H9 (cell line): ENCODE measurements at regions not wholly inside any gene's neighbourhood (a gene's known extent, or its start where the extent isn't known, plus 50 kb on each side); places are given as distances from the start of the nearest gene placed in this dataset.

Experiments
- DNase-seq: peaks from one replicate; pipeline ENCODE4 v3.0.0-alpha.2; 2017
- H2AFZ ChIP-seq: one replicate; pipeline ENCODE4 v1.6.1; 2013; ENCODE audit warnings: mild to moderate bottlenecking, low read length, control low read depth, moderate library complexity
- H2AK5ac ChIP-seq: 2 replicates; pipeline ENCODE4 v1.6.1; 2013; ENCODE audit warnings: low read length, control low read depth, mixed read lengths; ENCODE audit not compliant: insufficient read length
- H2BK120ac ChIP-seq: one replicate; pipeline ENCODE4 v1.6.1; 2013; ENCODE audit warnings: low read depth, mild to moderate bottlenecking, low read length, control low read depth, inconsistent platforms; ENCODE audit not compliant: poor library complexity, severe bottlenecking
- H2BK12ac ChIP-seq: 2 replicates; pipeline ENCODE4 v1.6.1; 2013; ENCODE audit warnings: low read length, control low read depth, mixed read lengths, low read depth; ENCODE audit not compliant: insufficient read length
- H2BK15ac ChIP-seq: 2 replicates; pipeline ENCODE4 v1.6.1; 2013; ENCODE audit warnings: low read depth, low read length, control low read depth
- H2BK20ac ChIP-seq: one replicate; pipeline ENCODE4 v1.6.1; 2013; ENCODE audit warnings: low read depth, mild to moderate bottlenecking, low read length, control low read depth, inconsistent platforms; ENCODE audit not compliant: poor library complexity, severe bottlenecking
- H2BK5ac ChIP-seq: 2 replicates; pipeline ENCODE4 v1.6.1; 2013; ENCODE audit warnings: low read length, control low read depth, mixed read lengths; ENCODE audit not compliant: insufficient read length
- H3K14ac ChIP-seq: 2 replicates; pipeline ENCODE4 v1.6.1; 2013; ENCODE audit warnings: low read length, control low read depth; ENCODE audit not compliant: insufficient read depth
- H3K18ac ChIP-seq: 2 replicates; pipeline ENCODE4 v1.6.1; 2013; ENCODE audit warnings: low read depth, mild to moderate bottlenecking, mixed read lengths, low read length, control low read depth; ENCODE audit not compliant: insufficient read length
- H3K23ac ChIP-seq: 2 replicates; pipeline ENCODE4 v1.6.1; 2013; ENCODE audit warnings: low read length, control low read depth, mixed read lengths, low read depth; ENCODE audit not compliant: insufficient read length
- H3K23me2 ChIP-seq: 2 replicates; pipeline ENCODE4 v1.6.1; 2013; ENCODE audit warnings: low read depth, mild to moderate bottlenecking, mixed read lengths, low read length, control low read depth; ENCODE audit not compliant: insufficient read length, poor library complexity, severe bottlenecking
- H3K27ac ChIP-seq: 2 replicates; pipeline ENCODE4 v1.5.1; 2013; ENCODE audit warnings: low read length, control low read depth, mixed read lengths, low read depth; ENCODE audit not compliant: insufficient read length
- H3K27me3 ChIP-seq: 2 replicates; pipeline ENCODE4 v1.6.1; 2013; ENCODE audit warnings: low read length, control low read depth, inconsistent platforms; ENCODE audit not compliant: insufficient read depth
- H3K4ac ChIP-seq: 2 replicates; pipeline ENCODE4 v1.6.1; 2013; ENCODE audit warnings: low read depth, mild to moderate bottlenecking, control low read depth, inconsistent platforms, low read length, moderate library complexity
- H3K4me1 ChIP-seq: 2 replicates; pipeline ENCODE4 v1.6.1; 2013; ENCODE audit warnings: low read length, control low read depth, inconsistent platforms; ENCODE audit not compliant: insufficient read depth
- H3K4me2 ChIP-seq: 2 replicates; pipeline ENCODE4 v1.6.1; 2013; ENCODE audit warnings: low read length, control low read depth, mixed read lengths; ENCODE audit not compliant: insufficient read length, insufficient read depth
- H3K56ac ChIP-seq: 2 replicates; pipeline ENCODE4 v1.6.1; 2013; ENCODE audit warnings: low read depth, mild to moderate bottlenecking, mixed read lengths, low read length, control low read depth; ENCODE audit not compliant: insufficient read length
- H3K79me1 ChIP-seq: 2 replicates; pipeline ENCODE4 v1.6.1; 2013; ENCODE audit warnings: low read depth, mild to moderate bottlenecking, moderate library complexity, low read length, control low read depth, inconsistent platforms; ENCODE audit not compliant: insufficient read depth, poor library complexity, severe bottlenecking
- H3K79me2 ChIP-seq: 2 replicates; pipeline ENCODE4 v1.6.1; 2013; ENCODE audit warnings: low read length, control low read depth, inconsistent platforms; ENCODE audit not compliant: insufficient read depth
- H3K9ac ChIP-seq: 2 replicates; pipeline ENCODE4 v1.6.1; 2013; ENCODE audit warnings: low read length, control low read depth, mixed read lengths; ENCODE audit not compliant: insufficient read length; ENCODE audit errors: extremely low read depth
- H3K9me3 ChIP-seq: one replicate; pipeline ENCODE4 v1.6.1; 2013; ENCODE audit warnings: low read depth, low read length, inconsistent platforms; ENCODE audit not compliant: control insufficient read depth
- H3T11ph ChIP-seq: one replicate; pipeline ENCODE4 v1.6.1; 2013; ENCODE audit warnings: mild to moderate bottlenecking, low read length, control low read depth, inconsistent platforms
- H4K20me1 ChIP-seq: one replicate; pipeline ENCODE4 v1.6.1; 2013; ENCODE audit not compliant: control insufficient read depth, insufficient read length, insufficient read depth
- H4K5ac ChIP-seq: 2 replicates; pipeline ENCODE4 v1.6.1; 2013; ENCODE audit warnings: low read depth, mild to moderate bottlenecking, mixed read lengths, low read length, control low read depth; ENCODE audit not compliant: insufficient read length
- H4K8ac ChIP-seq: replicated peaks from 2 replicates; pipeline ENCODE4 v1.6.1; 2013; ENCODE audit warnings: low read length, control low read depth, mixed read lengths, low read depth; ENCODE audit not compliant: insufficient read length
- H4K91ac ChIP-seq: 2 replicates; pipeline ENCODE4 v1.6.1; 2013; ENCODE audit warnings: low read depth, mild to moderate bottlenecking, moderate library complexity, mixed read lengths, low read length, control low read depth; ENCODE audit not compliant: insufficient read length
- H3K27ac Mint-ChIP-seq, 3 experiments: 2 replicates in 2 of 3; 3 replicates in 1 of 3; pipeline ENCODE4 v1.8.0; 2020 to 2021; ENCODE audit warnings: mixed read lengths in 3 of 3, mild to moderate bottlenecking in 1 of 3, moderate library complexity in 1 of 3
- H3K27me3 Mint-ChIP-seq: 2 replicates; pipeline ENCODE4 v1.8.0; 2021; ENCODE audit warnings: low read depth, mild to moderate bottlenecking, moderate library complexity, mixed read lengths
- H3K36me3 Mint-ChIP-seq, 3 experiments: 2 replicates in 2 of 3; 3 replicates in 1 of 3; pipeline ENCODE4 v1.8.0; 2020 to 2021; ENCODE audit warnings: low read depth in 3 of 3, mixed read lengths in 3 of 3; ENCODE audit not compliant: insufficient read depth in 1 of 3
- H3K4me1 Mint-ChIP-seq, 2 experiments: 2 replicates each; pipeline ENCODE4 v1.8.0; 2020; ENCODE audit warnings: mixed read lengths in 2 of 2
- H3K4me3 Mint-ChIP-seq, 2 experiments: 2 replicates in 1 of 2; 3 replicates in 1 of 2; pipeline ENCODE4 v1.8.0; 2020 to 2021; ENCODE audit warnings: mild to moderate bottlenecking in 2 of 2, mixed read lengths in 2 of 2, moderate library complexity in 1 of 2
- H3K9me3 Mint-ChIP-seq, 2 experiments: 2 replicates in 1 of 2; 3 replicates in 1 of 2; pipeline ENCODE4 v1.8.0; 2020; ENCODE audit warnings: mild to moderate bottlenecking in 2 of 2, mixed read lengths in 2 of 2, moderate library complexity in 1 of 2
- CTCF ChIP-seq: fragments of 200-600 bp; sonication (generic); conservative IDR thresholded peaks from 3 replicates; pipeline ENCODE4 v1.8.0; 2021; ENCODE audit warnings: antibody characterized with exemption, mild to moderate bottlenecking

GRCh38 chr5:165187815-165188214 lies 1682.4 kb downstream of the MAT2B start:
- Histone ChIP-seq H2AK5ac (no peak overlapping the region), H3K79me2 (no peaks in the 10 kb centered on the region), H3K9me3 (no peaks in the 10 kb centered on the region), H3K4me1 (no peaks in the 10 kb centered on the region), H3K14ac (no peak overlapping the region), H2BK120ac (no peak overlapping the region), H3T11ph (no peak overlapping the region), H2BK15ac (no peak overlapping the region), H2BK20ac (no peak overlapping the region), H3K18ac (no peak overlapping the region), H3K56ac (no peak overlapping the region), H3K9ac (no peak overlapping the region), H3K23me2 (no peaks in the 10 kb centered on the region), H2BK12ac (no peak overlapping the region), H3K23ac (no peak overlapping the region), H2BK5ac (no peak overlapping the region), H4K91ac (no peak overlapping the region), H3K27me3 (no peaks in the 10 kb centered on the region), H3K79me1 (no peaks in the 10 kb centered on the region), H4K5ac (no peak overlapping the region), H4K20me1 (no peaks in the 10 kb centered on the region), H4K8ac (no peak overlapping the region), H3K4ac (no peak overlapping the region), H3K4me2 (no peak overlapping the region), H2AFZ (no peak overlapping the region), H3K27ac (no peak overlapping the region)
- no peaks in the 10 kb centered on the region for H3K27me3 Mint-ChIP-seq
- DNase-seq, result no peak
- H3K4me1 Mint-ChIP-seq, result peaks cover 3 to 4% of the 10 kb centered on the region in 2 experiments; a peak in 2 of 4 replicates
- H3K4me3 Mint-ChIP-seq, result no peak overlapping the region
- TF ChIP-seq CTCF, result no peak
- no peak overlapping the region for H3K27ac Mint-ChIP-seq
- peaks cover 13 to 16% of the 10 kb centered on the region in 2 experiments; a peak in 4 of 5 replicates for H3K9me3 Mint-ChIP-seq
- H3K36me3 Mint-ChIP-seq, result peaks cover 8 to 23% (median 12%) of the 10 kb centered on the region in 3 experiments
